Fibroblast of lung (primary cell): ENCODE measurements at regions not wholly inside any gene's neighbourhood (a gene's known extent, or its start where the extent isn't known, plus 50 kb on each side); places are given as distances from the start of the nearest gene placed in this dataset.
"Not testable (repeated sequence)": the region's sequence is repeated elsewhere in the genome, so short reads cannot be mapped to it uniquely, and the experiment has no call there.

Experiments used
- CTCF ChIP-seq, 2 donors: IDR thresholded peaks in 1 of 2; conservative IDR thresholded peaks in 1 of 2; 1 replicate in 1 of 2; 2 replicates in 1 of 2; pipeline ENCODE4 v1.5.1; 2011 to 2012; ENCODE audit warnings: low read length in 2 of 2, control low read depth in 1 of 2, inconsistent platforms in 1 of 2, low read depth in 1 of 2, mild to moderate bottlenecking in 1 of 2
- EZH2 ChIP-seq: IDR thresholded peaks from 2 replicates; pipeline ENCODE4 v1.5.1; 2012; ENCODE audit warnings: low read length, control low read depth, mild to moderate bottlenecking; ENCODE audit errors: missing control alignments

- TF ChIP-seq EZH2; CTCF (conservative IDR thresholded peaks at IDR 0.05 in 1 of 2, IDR thresholded peaks at IDR 0.05 in 1 of 2; ENCODE audit: low read depth in 1 of 2, low read length in 2 of 2): not testable (repeated sequence)
Observed at GRCh38 chr2:195523242-195523641, 133.8 kb upstream of the SLC39A10 start.
